HepG2 (cell line): ENCODE measurements at regions not wholly inside any gene's neighbourhood (a gene's known extent, or its start where the extent isn't known, plus 50 kb on each side); places are given as distances from the start of the nearest gene placed in this dataset.

Experiments
- ATAC-seq: fragments of 200-7000 bp; cut with Tn5 transposase; 3 replicates; pipeline ENCODE4 v1.9.1; 2020; ENCODE audit warnings: mild to moderate bottlenecking, moderate library complexity
- BruUV-seq: library from RNA; stranded (reverse); fragments of 400-500 nt; replicated peaks from 2 replicates; lab custom pipeline; 2021; lab: Mats Ljungman, UMichigan
- CTCF ChIA-PET: fragments of 300-600 bp; formaldehyde crosslinking; extraction: SDS; loops from one replicate; lab custom pipeline; 2021; ENCODE audit warnings: low total read pairs, inconsistent platforms, low intra/inter-chr PET ratio; lab: Yijun Ruan, JAX
- POLR2A ChIA-PET: fragments of 350-600 bp; sonication (Branson Sonifier 250); formaldehyde crosslinking; loops from one replicate; lab custom pipeline; 2020; ENCODE audit warnings: antibody characterized with exemption, inconsistent platforms; lab: Yijun Ruan, JAX
- DNase-seq: peaks from one replicate; pipeline ENCODE4 v3.0.0-alpha.2; 2015; ENCODE audit warnings: low spot score
- FAIRE-seq: peaks from 3 replicates; lab custom pipeline; 2011; peaks lifted over from hg19 to GRCh38; lab: Jason Lieb, UNC
- H2AFZ ChIP-seq: one replicate; pipeline ENCODE4 v1.6.1; 2011; ENCODE audit warnings: low read length, inconsistent platforms
- H3K27ac ChIP-seq: fragments of 300-600 bp; 3 replicates; pipeline ENCODE4 v1.8.0; 2011; ENCODE audit warnings: mixed run types, mild to moderate bottlenecking, mixed read lengths, low read length, inconsistent platforms; ENCODE audit not compliant: insufficient read depth; ENCODE audit errors: extremely low read length
- H3K27me3 ChIP-seq, 2 experiments: fragments of 200-600 bp in 1 of 2; 2 replicates in 1 of 2; 3 replicates in 1 of 2; pipeline versions ENCODE4 v1.6.0 to v1.8.0; 2011; ENCODE audit warnings: low read length in 2 of 2, mild to moderate bottlenecking in 2 of 2, moderate library complexity in 2 of 2, inconsistent platforms in 1 of 2; ENCODE audit not compliant: insufficient read depth in 2 of 2, control insufficient read depth in 1 of 2
- H3K36me3 ChIP-seq, 2 experiments: fragments of 200-600 bp in 1 of 2; replicated peaks in 1 of 2; 2 replicates in 1 of 2; 3 replicates in 1 of 2; pipeline versions ENCODE4 v1.5.1 to v1.8.0; 2011; ENCODE audit warnings: low read length in 2 of 2, inconsistent platforms in 1 of 2; ENCODE audit not compliant: insufficient read depth in 2 of 2, control insufficient read depth in 1 of 2
- H3K4me1 ChIP-seq: 2 replicates; pipeline ENCODE4 v1.5.1; 2012; ENCODE audit warnings: low read length, inconsistent platforms; ENCODE audit not compliant: insufficient read depth
- H3K4me2 ChIP-seq: 2 replicates; pipeline ENCODE4 v1.6.0; 2011; ENCODE audit warnings: low read depth, low read length, inconsistent platforms
- H3K4me3 ChIP-seq, 3 experiments: fragments of 200-600 bp in 1 of 3; sonication (generic), shearing (Covaris generic) in 1 of 3; replicated peaks in 1 of 3; 2 replicates each; pipeline ENCODE4 v1.5.1; 2011 to 2016; ENCODE audit warnings: low read length in 3 of 3, inconsistent platforms in 2 of 3, low read depth in 2 of 3, mild to moderate bottlenecking in 2 of 3, control low read depth in 1 of 3, mixed read lengths in 1 of 3; ENCODE audit not compliant: insufficient read depth in 1 of 3
- H3K79me2 ChIP-seq: one replicate; pipeline ENCODE4 v1.6.1; 2011; ENCODE audit warnings: low read length, inconsistent platforms; ENCODE audit not compliant: insufficient read depth
- H3K9ac ChIP-seq: 2 replicates; pipeline ENCODE4 v1.6.0; 2011; ENCODE audit warnings: mild to moderate bottlenecking, low read depth, low read length, inconsistent platforms; ENCODE audit not compliant: insufficient read depth
- H3K9me3 ChIP-seq: 2 replicates; pipeline ENCODE4 v1.5.1; 2012; ENCODE audit warnings: mild to moderate bottlenecking, low read length
- H4K20me1 ChIP-seq: 2 replicates; pipeline ENCODE4 v1.6.0; 2011; ENCODE audit warnings: inconsistent platforms, mild to moderate bottlenecking, low read length, moderate library complexity; ENCODE audit not compliant: insufficient read depth
- IRX3 ChIP-seq: sonication (generic); formaldehyde crosslinking; IDR thresholded peaks from 2 replicates; pipeline ENCODE4 v1.8.1; 2023; ENCODE audit warnings: mild to moderate bottlenecking, low read depth, missing genetic modification reagents, borderline replicate concordance
- NFAT5 ChIP-seq: sonication (generic); formaldehyde crosslinking; IDR thresholded peaks from 2 replicates; pipeline ENCODE4 v1.4.0; 2020; ENCODE audit warnings: missing genetic modification reagents
- PAXIP1 ChIP-seq: sonication (generic); formaldehyde crosslinking; conservative IDR thresholded peaks from 2 replicates; pipeline ENCODE4 v1.4.0; 2020; ENCODE audit warnings: mild to moderate bottlenecking, missing genetic modification reagents, moderate library complexity
- SP140L ChIP-seq: sonication (generic); formaldehyde crosslinking; IDR thresholded peaks from 2 replicates; pipeline ENCODE4 v1.4.0; 2020; ENCODE audit warnings: missing genetic modification reagents, borderline replicate concordance
- YY1 ChIP-seq: IDR thresholded peaks from 2 replicates; pipeline ENCODE4 v1.6.1; 2011; ENCODE audit warnings: low read length, low read depth, moderate library complexity, mild to moderate bottlenecking; ENCODE audit not compliant: insufficient read depth, insufficient replicate concordance
- ZKSCAN5 ChIP-seq: sonication (generic); formaldehyde crosslinking; IDR thresholded peaks from 2 replicates; pipeline ENCODE4 v1.5.1; 2020; ENCODE audit warnings: mild to moderate bottlenecking, missing genetic modification reagents
- ZNF225 ChIP-seq: sonication (generic); formaldehyde crosslinking; IDR thresholded peaks from 2 replicates; pipeline ENCODE4 v1.4.0; 2020; ENCODE audit warnings: mild to moderate bottlenecking, missing genetic modification reagents
- WGBS: methylation state at CpG from one replicate; pipeline ENCODE4 v1.1.6; 2017; ENCODE audit warnings: low lambda C conversion rate; 5-methylcytosine and 5-hydroxymethylcytosine counted together
- in situ Hi-C: cut with HindIII; loops from 2 replicates; pipeline ENCODE4 v1.10.0; 2017; ENCODE audit warnings: low pct_unique_long_range_greater_than_20kb; ENCODE audit not compliant: extremely low pct_ligation_motif_present
- intact Hi-C: fragments of 100-400 bp; cut with micrococcal nuclease; formaldehyde crosslinking; loops from one replicate; pipeline ENCODE4 v1.10.0; 2022; ENCODE audit not compliant: unreplicated experiment

GRCh38 chr1:39151267-39151666 lies 53.2 kb upstream of the MACF1 start:
- 93% methylated on average over 3 of the region's 3 CpGs for WGBS
- H3K4me2 ChIP-seq, result no peak overlapping the region
- no TSS peak for BruUV-seq
- FAIRE-seq, result no peak
- no peaks in the 10 kb centered on the region for H4K20me1 ChIP-seq
- H3K27ac ChIP-seq, result no peak overlapping the region
- H3K4me1 ChIP-seq, result peaks cover 34% of the 10 kb centered on the region
- CTCF ChIA-PET, result no interaction called here
- intact Hi-C loops, result no loop called here
- no peaks in the 10 kb centered on the region for H3K36me3 ChIP-seq
- no peak overlapping the region for H2AFZ ChIP-seq
- H3K27me3 ChIP-seq, result no peaks in the 10 kb centered on the region; a peak in 1 of 5 replicates
- no peak for TF ChIP-seq YY1
- TF ChIP-seq IRX3 (CRISPR knock-in tag), result no peak
- no peak for TF ChIP-seq ZNF225 (CRISPR knock-in tag)
- TF ChIP-seq, all 625 proteins: peak for 0
- H3K9ac ChIP-seq, result no peak overlapping the region
- in situ Hi-C loops, result no loop called here
- DNase-seq, result no peak
- H3K9me3 ChIP-seq, result no peaks in the 10 kb centered on the region
- POLR2A ChIA-PET, result no interaction called here
- no peaks in the 10 kb centered on the region for H3K79me2 ChIP-seq
- ATAC-seq, result no peak
- no peak overlapping the region for H3K4me3 ChIP-seq

GRCh38 chr1:39152923-39153322 lies 51.6 kb upstream of the MACF1 start:
- H3K9me3 ChIP-seq, result no peaks in the 10 kb centered on the region
- BruUV-seq, result no TSS peak
- H2AFZ ChIP-seq, result no peak overlapping the region
- H3K27ac ChIP-seq, result no peak overlapping the region
- WGBS, result 70% methylated on average over 1 of the region's 1 CpG
- POLR2A ChIA-PET, result interaction anchor here (1.2 kb wide), 1 partner anchor 47 kb away, joined by 3 read pairs; no protein-coding TSS in a partner anchor
- H3K4me3 ChIP-seq, result no peak overlapping the region
- no peak overlapping the region for H3K9ac ChIP-seq
- intact Hi-C loops, result no loop called here
- H3K4me1 ChIP-seq, result peaks cover 49% of the 10 kb centered on the region
- H3K4me2 ChIP-seq, result no peak overlapping the region
- TF ChIP-seq NFAT5 (CRISPR knock-in tag) (no peak), PAXIP1 (CRISPR knock-in tag) (0 out of 2 replicates have a peak, but pooled peaks have one; percentile 22), ZKSCAN5 (CRISPR knock-in tag) (peak; percentile 23; the same call in 1 of the 2 replicates), SP140L (no peak)
- H3K27me3 ChIP-seq, result no peaks in the 10 kb centered on the region
- ATAC-seq, result no peak; the same call in 2 of the 3 replicates
- CTCF ChIA-PET, result no interaction called here
- H4K20me1 ChIP-seq, result no peaks in the 10 kb centered on the region
- H3K79me2 ChIP-seq, result no peaks in the 10 kb centered on the region
- in situ Hi-C loops, result no loop called here
- no peaks in the 10 kb centered on the region for H3K36me3 ChIP-seq
- no peak for FAIRE-seq
- DNase-seq, result no peak
